Forelimb muscle (tissue), 1 donor: ENCODE measurements at regions not wholly inside any gene's neighbourhood (a gene's known extent, or its start where the extent isn't known, plus 50 kb on each side); places are given as distances from the start of the nearest gene placed in this dataset.
"Not testable (repeated sequence)": the region's sequence is repeated elsewhere in the genome, so short reads cannot be mapped to it uniquely, and the experiment has no call there.

Experiments
- DNase-seq: peaks from one replicate; pipeline ENCODE4 v3.0.0-alpha.2; 2013; ENCODE audit warnings: low read depth

DNA sequence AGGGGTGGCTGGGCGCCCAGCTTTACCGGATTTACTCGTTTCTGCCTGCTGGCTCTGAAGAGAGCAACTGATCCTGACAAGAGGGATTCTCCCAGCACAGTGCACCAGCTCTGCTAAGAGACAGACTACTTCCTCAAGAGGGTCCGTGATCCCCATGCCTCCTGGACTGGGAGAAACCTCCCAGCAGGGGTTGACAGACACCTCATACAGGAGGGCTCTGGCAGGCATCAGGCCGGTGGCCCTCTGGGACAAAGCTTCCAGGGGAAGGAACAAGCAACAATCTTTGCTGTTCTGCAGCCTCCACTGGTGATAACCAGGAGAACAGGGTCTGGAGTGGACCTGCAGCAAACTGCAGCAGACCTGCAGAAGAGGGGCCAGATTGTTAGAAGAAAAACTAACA is 1192.5 kb upstream of the PRR20A start:
- no peak for DNase-seq

GRCh38 chr13:55963934-55964333 is 1176.8 kb upstream of the PRR20A start:
- no peak for DNase-seq

GRCh38 chr13:55967055-55967454 is 1173.7 kb upstream of the PRR20A start:
- DNase-seq: no peak

DNA sequence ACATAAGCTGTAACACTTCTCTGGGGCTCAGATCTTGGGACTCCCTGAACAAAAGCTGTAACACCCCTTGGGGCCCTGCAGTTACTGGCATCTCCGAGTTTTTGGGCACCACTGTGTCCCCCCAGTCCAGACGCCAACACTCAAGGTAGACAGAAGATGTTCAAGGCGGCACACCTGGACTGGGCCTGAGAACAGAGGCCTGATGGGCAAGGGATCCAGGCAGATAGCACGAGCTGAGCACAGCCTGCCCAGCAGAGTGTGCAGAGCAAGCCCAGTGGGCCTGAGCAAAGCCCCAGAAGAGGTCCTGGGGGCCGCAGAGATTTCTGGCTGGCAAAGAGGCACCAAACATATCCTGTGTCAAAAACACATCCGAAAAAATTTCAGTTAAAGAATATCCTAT is 1163.3 kb upstream of the PRR20A start:
- no peak for DNase-seq

DNA sequence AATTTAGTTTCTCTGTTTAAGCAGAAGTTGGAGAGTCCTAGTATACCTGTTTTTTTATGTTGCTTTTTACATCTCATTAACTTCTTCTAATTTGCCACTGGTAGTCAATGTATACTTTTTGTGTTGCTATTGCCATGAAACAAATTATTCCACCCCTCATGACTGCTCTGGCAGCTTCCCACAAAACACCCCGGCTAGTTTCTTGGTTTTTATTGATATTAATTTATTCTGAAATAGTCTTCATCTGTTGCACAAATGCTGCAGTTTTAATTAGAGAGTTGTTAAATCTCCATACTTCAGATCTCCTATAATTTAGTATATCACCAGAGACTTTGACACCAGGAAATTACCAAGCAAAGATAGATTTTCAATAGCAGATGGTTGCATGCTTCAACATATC is 1159.3 kb upstream of the PRR20A start:
- DNase-seq: no peak

- DNase-seq: not testable (repeated sequence)
These were observed 1156.7 kb upstream of the PRR20A start for GRCh38 chr13:55984026-55984425.

DNA sequence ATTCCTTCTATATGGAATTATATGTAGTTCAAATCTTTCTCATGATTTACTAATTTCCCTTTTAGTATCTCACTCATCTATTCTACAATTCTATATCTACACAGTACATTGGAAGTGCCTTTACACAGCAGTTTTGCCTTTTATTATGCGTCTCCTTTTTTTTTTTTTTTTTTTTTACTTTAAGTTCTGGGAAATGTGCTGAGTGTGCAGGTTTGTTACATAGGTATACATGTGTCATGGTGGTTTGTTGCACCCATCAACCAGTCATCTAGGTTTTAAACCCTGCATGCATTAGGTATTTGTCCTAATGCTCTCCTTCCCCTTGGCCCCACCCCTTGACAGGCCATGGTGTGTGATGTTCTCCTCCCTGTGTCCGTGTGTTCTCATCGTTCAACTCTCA is 1150.1 kb upstream of the PRR20A start:
- no peak for DNase-seq

DNA sequence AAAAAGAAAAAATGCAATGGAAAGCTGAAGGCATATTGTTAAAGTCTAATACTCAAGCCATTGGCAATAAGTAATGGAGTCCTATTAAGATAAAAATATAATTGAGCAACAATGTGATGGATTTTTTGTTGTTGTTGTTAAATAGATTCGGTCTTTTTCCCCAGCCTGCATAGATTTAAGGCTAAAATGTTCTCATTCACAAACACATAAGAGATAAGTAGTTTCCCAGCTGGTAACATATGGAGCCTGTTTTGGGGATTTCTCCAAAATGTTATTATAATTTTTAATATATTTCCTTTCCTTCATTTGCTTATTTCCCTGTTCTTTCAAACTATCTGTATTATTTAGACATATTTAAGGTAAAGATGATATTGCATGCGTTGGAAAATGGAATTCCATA is 1149.1 kb upstream of the PRR20A start:
- DNase-seq: no peak

- DNase-seq: no peak
These were observed 1148.6 kb upstream of the PRR20A start for GRCh38 chr13:55992145-55992544.

- no peak for DNase-seq
These were observed 1141.0 kb upstream of the PRR20A start for GRCh38 chr13:55999709-56000108.

GRCh38 chr13:56009418-56009817 is 1131.3 kb upstream of the PRR20A start:
- no peak for DNase-seq

- DNase-seq: no peak
These were observed 1128.1 kb upstream of the PRR20A start for GRCh38 chr13:56012644-56013043.

GRCh38 chr13:56015919-56016318 is 1124.8 kb upstream of the PRR20A start:
- no peak for DNase-seq

- no peak for DNase-seq
These were observed 1121.1 kb upstream of the PRR20A start for GRCh38 chr13:56019606-56020005.

DNA sequence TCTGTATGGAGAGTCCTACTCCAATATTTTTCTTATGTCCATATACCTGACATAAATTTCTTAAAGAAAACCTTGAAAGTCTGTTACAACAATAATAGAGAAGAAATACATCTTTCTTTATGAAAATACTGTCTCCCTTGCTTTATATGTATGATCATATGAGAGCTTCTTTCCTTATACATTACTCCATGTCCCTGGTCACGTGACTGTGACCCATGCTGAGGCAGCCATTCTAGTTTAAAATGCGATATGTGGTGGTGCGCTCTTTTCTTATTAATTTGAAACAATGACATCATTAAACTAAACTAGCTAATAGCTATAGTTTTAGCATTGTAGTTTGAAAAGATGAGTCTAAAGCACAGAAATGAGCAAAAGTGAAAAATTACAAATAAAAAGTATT is 1120.3 kb upstream of the PRR20A start:
- no peak for DNase-seq

DNA sequence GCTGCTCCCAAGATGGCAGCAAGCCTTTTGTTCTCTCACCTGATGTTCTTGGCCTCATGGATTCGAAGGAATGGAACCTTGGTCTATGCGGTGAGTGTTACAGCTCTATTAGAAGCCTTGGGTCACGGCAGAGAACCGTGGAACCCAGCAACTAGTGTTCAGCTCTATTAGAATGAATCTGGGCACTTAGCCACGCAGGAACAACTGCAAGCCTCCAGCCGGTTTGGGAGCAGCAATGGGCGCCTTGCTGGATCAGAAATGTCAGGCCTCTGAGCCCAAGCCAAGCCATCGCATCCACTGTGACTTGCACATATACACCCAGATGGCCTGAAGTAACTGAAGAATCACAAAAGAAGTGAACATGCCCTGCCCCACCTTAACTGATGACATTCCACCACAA is 1100.7 kb upstream of the PRR20A start:
- no peak for DNase-seq

DNA sequence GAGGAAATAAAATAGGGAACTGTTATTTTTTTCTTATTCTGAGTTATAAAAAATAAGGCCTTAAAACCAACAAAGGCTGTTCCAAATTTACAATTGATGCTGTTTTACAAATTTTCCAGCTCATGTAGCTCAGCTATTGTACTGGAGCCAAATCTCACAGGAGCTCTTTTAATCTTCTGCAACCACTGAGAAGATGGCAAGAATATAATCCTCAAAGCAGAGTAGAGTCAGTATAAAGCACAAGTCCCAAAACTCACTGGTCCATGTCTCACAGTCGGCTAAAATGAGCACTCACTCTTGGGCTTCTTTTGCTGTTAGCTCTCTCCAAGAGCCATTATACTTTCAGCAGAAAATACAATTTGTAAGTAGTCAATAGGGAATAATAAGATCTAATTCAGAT is 1074.4 kb upstream of the PRR20A start:
- no peak for DNase-seq

DNA sequence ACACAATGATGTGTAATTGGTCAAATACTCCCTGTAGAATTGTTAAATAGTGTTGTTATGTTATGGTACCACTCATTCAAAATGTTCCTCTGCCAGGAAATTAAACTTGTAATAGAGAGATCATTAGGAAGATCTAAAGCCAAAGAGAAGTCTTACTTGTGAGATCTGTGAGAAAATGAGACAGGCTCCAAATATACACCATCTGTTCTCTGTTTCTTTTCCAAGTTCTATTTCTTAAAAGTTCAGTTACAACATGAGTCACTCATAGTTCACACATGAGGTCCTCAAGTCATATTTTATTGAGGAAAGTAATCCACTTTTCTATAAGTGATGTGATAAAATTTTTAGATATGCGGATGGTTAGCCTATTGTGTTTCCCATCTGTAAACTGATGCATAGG is 1038.1 kb upstream of the PRR20A start:
- DNase-seq: no peak

GRCh38 chr13:56110751-56111150 is 1030.0 kb upstream of the PRR20A start:
- no peak for DNase-seq

DNA sequence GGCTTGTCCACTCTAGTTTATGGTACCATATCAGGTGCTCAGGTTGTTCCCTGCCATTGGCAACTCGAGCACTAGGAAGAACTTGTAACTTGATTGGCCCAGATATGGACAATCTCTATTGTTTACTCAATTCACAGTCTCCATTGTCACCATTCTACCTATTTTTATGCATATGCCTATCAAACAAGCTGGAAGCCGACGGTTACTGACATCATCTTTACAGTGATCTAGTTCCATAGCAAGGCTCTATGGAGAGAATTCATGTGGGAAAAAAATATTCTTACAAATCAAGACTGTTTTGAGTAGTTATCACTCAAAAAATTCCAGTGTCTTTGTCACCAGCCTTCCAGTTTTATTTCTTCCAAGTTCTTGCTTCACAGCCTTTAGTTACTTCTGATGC is 1006.2 kb upstream of the PRR20A start:
- DNase-seq: no peak

DNA sequence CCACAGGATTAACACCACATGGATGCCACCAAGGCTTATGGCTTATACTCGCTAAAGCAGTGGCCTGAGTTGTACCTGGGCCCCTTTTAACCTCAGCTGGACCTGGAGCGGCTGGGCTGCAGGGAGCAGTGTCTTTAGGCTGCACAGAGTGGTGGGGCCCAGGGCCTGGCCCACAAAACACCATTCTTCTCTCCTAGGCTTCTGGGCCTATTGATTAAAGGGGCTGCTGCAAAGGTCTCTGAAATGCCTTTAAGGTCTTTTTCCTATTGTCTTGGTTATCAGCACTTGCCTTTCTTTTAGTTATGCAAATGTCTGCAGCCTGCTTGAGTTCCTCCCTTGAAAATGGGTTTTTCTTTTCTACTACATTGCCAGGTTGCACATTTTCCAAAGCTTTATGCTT is 973.9 kb upstream of the PRR20A start:
- no peak for DNase-seq

DNA sequence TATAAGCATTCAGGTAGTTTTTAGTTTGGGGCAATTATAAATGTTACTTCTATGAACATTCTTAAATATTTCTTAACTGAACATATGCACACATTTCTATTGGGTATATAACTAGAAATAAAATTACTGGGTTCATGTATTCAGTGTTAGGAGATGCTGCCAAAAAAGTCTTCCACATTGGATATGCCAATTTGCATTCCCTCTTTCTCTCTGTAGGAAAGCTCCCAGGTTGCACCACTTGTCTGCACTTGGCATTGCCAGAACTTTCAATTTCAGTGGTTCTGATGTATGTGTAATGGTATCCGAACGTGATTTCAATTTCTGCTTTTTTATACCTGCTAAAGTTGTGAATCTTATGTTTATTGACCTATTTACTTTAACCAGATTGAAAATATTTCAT is 972.1 kb upstream of the PRR20A start:
- DNase-seq: no peak

DNA sequence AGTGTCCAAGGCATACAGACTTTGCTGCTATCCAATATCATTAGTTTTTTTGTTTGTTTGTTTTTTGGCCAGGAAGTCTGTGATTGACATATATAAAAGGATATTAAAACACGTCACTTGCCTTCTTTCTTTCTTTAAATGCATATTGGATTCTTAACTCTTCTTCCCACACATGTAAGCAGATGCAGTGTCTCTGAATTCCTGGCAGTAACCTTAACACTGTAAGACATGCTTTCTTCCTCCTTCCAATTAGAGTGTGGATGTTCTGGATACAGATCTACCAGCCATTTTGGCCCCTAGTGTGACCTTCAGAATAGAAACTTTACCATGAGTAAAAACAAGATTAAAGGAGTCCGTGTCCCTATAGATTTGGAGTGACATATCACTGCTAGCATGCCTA is 967.4 kb upstream of the PRR20A start:
- no peak for DNase-seq

DNA sequence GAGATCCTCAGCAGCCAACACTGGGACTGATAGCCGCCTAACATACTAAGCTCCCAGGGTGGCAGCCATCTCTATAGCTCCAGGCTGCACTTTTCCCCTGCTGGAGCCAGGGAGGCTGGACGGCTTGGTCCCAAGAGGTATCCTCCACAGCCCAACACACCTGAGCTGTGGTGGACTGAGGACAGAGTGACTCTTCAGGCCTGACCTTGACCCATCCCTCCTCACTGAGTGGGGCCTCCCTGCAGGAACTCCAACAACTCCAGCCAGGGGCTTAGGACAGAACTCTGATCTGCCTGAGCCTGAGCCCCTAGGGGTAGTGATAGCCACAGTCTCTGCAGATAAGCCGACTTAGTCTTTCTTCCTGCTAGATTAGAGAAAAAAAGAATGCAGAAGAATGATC is 958.1 kb upstream of the PRR20A start:
- no peak for DNase-seq

GRCh38 chr13:56187331-56187730 is 953.4 kb upstream of the PRR20A start:
- DNase-seq: no peak
